ENCODE measurements at regions not wholly inside any gene's neighbourhood (a gene's known extent, or its start where the extent isn't known, plus 50 kb on each side); places are given as distances from the start of the nearest gene placed in this dataset.
A peak's percentile ranks its signal among the peaks of the same experiment; 100 is the strongest.

DNA sequence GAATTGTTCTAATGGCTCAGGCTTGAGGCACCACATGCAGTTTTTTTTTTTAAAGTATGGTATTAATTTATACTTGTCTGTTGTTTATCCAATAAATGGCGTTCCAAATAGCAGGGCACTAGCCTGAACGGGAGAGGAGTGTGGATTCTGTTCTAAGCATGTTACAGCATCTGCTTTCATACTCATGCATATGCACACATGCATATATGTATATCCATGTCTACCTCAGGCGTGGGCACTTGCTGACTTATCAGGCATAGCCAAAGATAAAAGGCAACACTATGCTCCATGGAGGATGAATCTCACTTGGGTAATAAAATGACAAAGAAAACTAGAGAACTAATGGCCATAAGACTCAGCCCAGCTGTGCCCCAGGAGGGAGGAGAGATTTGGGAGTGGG lies 393.8 kb downstream of the GADD45G start:
- DNase-seq (ENCODE audit: low spot score) = no peak

DNA sequence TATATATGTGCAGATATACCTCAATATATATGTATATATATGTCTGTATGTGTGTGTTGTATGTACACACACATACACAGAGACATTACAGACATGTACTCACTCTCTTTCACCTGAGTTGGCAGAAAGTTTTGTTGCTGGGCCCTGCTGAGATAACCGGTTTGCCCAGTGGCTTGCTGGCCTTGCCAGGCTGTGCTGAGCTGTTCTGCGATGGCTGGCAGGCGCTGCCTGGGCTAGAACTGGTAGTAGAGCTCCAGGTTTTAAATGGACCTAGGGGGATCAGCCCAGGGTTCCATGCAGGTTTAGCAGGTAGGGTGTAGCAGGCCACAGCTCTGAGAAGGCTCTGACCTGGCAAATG lies 394.3 kb downstream of the GADD45G start:
- no peak for DNase-seq (ENCODE audit: low spot score)

DNA sequence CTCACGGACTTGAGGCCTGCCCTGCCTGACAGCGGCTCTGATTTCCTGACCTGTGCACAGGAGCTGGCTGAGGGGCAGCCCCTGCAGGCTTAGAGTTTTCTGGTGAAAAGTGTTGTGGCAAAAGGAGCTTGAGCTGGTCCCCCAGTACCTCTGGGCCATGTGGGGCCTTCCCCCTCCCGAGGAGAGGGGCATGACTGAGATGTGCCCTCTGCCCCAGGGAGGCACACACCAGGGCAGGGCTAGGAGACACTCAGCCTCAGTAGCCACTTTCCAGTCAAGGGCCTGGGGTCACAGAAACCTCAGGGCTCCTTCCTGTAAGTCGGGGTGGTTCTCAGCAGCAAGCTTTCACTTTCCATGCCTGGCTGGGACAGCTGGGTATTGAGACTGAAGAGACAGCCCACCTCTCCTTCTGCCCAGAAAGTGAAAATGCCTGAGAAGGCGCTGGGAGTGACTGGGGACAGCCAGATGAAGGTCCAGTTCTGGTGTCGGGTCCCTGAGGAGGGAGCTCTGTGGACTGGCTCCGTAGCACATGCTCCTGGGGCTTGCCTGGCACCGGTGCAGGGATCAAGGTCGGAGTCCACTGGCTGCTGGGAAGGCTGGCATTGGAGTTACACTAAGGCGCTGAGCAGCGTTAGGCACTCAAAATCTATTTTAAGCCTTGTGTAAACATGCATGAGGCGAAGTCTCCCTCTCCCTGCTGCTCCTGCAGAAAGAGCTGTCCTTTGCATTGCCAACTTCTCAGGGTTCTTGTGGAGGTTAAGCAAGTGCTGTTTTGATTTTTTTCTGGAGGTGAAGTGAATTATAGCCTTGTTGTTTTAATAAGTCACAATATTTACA lies 394.9 kb downstream of the GADD45G start:
- peak; percentile 55 for DNase-seq (ENCODE audit: low spot score)

DNA sequence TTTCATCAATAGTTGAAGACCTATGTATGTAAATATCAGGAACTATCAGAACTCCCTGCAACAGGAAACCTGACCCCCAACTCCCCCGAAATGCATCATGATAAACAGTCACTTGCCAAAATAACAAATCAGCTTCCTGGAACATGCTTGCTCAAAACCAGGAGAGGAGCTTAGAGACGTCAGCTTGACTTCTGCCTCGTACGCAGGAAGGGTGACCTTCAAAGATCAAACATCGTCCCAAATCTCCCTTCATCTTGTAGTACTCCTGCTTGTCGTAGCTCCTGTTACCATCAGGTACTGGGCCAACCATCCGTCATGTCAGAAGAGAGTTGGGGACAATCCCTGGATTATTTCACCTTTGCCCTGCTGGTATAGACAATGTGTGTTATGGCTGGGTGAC lies 396.1 kb downstream of the GADD45G start:
- no peak for DNase-seq (ENCODE audit: low spot score)

DNA sequence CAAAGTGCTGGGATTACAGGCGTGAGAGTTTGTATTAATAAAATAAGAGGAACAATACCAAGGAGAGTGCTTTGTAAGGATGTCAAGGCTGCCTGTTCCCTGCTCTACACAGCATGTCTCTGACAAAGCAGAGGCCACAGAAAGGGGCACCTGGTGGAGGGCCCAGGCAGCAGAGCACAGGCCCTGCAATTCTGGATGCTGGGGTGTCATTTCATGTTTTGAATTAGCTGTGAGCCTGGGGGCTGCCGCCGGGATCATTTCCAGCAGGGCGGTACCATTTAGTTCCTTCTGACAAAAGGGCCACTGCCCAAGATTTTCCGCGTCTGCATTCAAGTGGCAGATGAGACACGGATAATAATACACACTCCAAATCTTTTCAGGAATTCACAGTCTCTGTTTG lies 396.9 kb downstream of the GADD45G start:
- DNase-seq (ENCODE audit: low spot score) = no peak

DNA sequence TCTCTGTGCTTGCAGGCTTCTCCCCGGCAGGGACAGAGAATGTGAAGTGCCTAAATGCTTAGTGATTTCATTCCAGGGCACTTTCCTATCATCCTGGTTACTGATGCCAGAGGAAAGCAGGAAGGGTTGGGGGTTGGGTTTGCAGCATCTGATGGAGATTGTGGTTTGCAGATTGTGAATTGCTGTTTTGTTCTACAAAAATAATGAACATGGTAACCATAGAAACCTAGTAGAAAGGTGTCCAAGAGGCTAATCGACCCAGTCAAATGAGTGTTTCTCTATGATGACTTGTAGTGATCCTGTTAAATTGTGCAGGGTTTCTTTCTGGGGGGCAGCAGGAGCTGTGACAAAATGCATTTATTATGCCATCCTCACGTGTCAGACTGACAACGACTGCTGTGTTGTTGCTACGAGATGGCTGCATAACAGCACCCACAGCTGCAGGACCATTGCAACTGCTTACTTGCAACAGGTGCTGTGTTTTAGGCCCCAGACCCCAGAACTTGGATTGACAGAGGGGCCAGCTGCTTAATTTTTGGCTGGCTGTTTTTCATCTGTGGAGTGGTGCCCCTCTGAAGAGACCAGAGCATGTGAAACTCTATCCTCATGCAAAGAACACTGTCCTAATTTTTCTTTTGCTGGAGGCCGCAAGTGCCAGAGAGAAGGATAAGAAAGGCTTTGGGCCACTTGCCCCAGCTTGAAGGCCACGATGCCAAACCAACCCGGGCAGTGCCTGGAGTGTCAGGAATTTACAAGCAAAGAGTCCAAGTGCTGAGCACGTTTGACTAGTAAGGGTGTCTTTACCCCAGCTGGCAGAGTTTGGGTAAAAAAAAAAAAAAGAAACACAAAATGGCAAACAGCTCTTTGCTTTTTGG lies 397.8 kb downstream of the GADD45G start:
- DNase-seq (ENCODE audit: low spot score) = no peak

GRCh38 chr9:90005388-90005787 lies 400.6 kb downstream of the GADD45G start:
- no peak for DNase-seq (ENCODE audit: low spot score)

DNA sequence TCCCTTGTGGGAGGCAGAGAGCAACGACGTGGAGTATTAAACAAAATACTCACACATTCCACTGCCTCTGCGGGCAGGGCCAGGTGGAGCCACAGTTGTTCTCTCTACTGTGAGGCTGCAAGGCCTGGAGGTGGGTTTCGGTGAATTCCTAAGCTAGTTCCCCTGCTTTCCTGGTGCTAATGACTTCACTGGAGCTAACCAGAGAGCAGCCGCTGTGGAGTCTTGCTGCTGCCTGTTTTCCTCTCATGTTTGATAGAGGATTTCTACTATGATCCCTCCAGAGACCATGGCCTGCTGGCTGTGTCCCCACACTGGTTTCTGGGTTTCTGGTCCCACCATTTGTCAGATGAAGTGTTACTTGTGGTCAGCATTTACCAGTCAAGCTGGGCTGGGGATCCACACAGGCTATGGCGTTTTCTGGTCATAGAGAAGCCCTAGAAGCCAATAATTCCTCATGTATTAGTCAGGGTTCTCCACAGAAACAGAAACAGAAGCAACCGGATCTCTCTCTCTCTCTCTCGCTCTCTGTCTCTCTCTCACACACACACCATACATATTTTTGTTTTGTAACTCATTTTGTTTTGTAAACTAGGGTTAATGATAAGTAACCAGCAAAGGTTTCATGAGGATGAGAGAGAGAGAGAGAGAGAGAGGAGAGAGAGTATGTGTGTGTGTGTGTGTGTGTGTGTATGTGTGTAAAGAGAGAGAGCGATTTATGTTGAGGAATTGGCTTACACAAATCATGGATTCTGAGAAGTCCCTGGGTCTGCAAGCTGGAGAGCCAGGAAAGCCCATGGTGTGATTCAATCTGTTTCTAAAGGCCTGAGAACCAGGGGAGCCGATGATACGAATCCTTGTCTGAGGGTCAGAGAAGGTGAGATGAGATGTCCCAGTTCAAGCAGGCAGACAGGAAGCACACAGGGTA lies 403.0 kb downstream of the GADD45G start:
- peak; percentile 80 for DNase-seq (ENCODE audit: low spot score)

DNA sequence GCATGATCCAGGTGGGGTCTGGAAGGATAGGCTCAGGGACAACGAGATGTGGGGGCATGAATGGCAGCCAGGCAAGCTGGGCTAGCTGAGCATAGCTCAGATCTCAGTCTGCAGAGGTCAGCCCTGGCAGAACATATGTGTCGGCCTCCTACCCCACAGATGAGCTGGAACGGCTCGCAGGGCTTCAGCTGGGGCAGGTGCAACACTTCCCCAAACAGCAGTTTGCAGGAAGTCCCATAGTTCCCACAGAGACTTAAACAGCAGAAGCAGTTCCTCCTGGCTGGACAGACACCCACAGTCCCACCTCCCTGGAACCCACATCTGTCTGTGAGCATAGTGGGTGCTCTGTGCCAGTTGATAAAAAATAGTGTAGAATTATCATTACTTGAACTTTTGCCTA lies 404.6 kb downstream of the GADD45G start:
- DNase-seq (ENCODE audit: low spot score) = no peak

- no peak for DNase-seq (ENCODE audit: low spot score)
Measured at GRCh38 chr9:90010793-90011192, 406.0 kb downstream of the GADD45G start.

DNA sequence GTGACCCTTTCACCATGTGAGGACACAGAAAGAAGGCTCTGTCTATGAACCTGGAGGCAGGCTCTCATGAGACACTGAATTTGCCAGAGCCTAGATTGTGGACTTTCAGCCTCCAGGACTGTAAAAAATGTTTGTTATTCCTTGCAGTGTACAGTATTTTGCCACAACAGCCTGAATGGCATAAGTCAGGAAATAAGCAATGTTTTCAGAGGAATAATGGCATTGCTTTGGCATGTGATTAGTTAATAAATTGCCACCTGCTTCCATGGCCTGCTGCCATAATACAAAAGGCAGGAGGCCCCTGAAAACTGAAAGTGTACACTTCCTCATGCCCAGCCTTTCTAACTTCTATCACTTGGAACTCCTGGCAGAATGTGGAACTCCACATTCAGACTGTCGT lies 408.1 kb downstream of the GADD45G start:
- DNase-seq (ENCODE audit: low spot score) = no peak

- DNase-seq (ENCODE audit: low spot score) = no peak
Measured at GRCh38 chr9:90013778-90014177, 409.0 kb downstream of the GADD45G start.

GRCh38 chr9:90014421-90014820 lies 409.6 kb downstream of the GADD45G start:
- no peak for DNase-seq (ENCODE audit: low spot score)

GRCh38 chr9:90016272-90016671 lies 411.5 kb downstream of the GADD45G start:
- DNase-seq (ENCODE audit: low spot score) = no peak

DNA sequence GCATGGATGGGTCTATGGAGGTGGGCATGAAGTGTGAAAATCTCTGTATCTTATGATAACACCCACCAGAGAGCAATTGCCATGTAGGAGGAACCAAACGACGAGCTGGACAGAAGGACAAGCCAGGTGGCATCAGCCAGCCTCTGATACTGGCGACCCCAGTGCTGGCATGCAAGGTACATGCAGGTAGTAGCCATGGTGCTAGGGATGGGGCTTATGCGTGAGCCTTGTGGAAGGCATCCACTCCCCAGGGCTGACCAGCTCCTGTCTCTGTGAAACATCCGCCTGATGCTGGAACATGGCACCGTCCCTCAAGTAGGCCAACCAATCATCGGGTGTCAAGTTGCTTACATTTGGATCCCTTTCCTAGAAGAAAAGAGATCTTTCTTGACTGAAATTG lies 412.9 kb downstream of the GADD45G start:
- DNase-seq (ENCODE audit: low spot score) = no peak

DNA sequence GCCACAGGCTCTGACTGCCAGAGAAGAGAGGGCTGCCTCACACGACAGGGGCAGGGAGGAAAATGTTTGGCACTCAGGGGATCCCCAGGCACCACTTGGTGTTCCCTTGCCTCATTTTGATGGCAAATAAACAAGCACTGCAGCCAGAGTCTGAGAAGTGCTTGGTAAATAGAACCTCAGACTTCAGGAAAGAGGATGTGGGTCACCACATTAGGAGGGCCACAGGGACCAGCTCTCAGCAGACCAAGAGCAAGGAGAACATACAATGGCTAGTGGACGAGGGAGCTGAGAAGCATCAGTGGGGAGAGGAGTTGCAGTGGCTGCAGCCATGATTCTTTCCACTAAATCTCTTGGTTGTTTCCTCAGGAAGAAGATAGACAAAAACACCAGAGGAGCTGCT lies 413.9 kb downstream of the GADD45G start:
- DNase-seq (ENCODE audit: low spot score) = no peak

- DNase-seq (ENCODE audit: low spot score) = no peak
Measured at GRCh38 chr9:90019626-90020025, 414.8 kb downstream of the GADD45G start.

DNA sequence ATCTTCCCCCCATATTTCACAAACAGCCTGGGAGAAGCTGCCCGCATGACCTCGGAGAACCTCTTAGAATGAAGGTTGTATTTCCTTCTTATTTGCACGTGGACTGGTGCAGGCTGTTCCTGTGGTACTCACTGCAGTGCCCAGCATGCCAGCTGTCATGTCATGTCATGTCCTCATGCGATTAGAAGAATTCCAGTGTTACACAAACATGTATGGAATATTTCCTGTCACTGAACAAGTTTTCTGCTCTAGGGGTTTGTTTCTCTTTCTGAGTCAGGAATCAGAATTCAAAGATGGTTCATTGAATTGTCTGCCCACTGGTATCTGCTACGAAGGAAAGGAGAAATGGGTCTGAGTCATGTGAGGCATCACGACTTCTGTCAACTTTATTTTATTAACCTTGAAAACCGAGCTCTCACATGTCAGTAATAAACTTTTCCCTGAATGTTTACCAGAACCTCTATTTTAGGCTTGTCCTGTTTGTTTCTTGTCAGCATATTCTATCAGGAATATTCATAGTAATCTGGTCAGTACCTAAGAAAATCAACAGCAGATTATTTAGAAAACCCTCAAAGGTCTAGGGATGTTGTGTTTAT lies 415.6 kb downstream of the GADD45G start:
- DNase-seq (ENCODE audit: low spot score) = no peak

DNA sequence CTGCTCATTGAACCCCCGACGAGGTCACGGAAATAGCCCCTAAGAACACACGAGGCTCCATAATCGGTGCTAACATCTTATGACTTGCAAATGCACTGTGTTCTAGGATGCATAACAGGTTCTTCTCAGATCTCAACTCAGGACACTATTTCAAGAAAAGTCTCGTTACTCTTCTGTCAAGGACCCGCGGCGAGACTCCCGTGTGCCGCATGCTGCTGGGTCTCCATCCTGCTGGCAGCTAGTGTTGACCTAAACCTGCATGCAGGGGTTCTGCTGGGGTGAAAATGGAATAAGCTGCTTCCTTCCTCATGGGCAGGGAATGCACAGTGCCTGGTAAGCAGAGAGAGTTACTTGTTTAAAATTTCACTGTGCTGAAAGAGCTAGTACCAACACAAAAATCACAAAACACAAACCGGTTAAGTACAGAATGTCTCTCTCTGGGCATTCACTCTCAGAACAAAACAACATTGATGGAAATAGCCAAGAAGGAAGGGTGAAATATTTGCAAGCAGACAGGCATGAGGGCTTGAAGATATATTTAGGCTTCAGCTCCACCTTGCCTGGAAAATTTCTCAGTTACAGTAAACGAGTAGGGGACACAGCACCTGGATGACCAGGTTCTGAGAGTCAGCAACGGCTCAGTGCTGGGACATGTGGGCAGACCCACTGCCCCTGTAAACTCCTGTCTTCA lies 416.5 kb downstream of the GADD45G start:
- no peak for DNase-seq (ENCODE audit: low spot score)

- DNase-seq (ENCODE audit: low spot score) = no peak
Measured at GRCh38 chr9:90022474-90022873, 417.7 kb downstream of the GADD45G start.

DNA sequence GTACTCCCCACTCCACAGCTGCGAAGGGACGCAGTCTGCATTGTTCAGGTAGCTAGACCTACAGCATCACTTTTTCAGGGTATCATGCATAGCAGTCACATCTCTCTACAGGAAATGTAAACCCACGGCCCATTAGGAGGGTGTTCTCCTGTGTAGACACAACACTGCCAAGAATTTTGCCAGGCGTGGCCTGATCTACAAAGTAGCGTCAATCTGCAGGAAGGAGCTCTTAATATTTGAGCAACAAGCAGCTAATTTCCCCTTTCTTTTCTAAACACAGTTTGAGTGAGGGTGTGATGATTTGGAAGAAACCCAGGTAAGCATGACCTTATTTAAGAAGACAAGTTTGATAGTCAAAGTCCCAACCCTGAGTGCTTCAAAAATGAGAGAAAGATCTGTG lies 419.0 kb downstream of the GADD45G start:
- DNase-seq (ENCODE audit: low spot score) = no peak

Data from AG20443 (cell line).